CD14-positive monocyte (primary cell): ENCODE measurements at regions not wholly inside any gene's neighbourhood (a gene's known extent, or its start where the extent isn't known, plus 50 kb on each side); places are given as distances from the start of the nearest gene placed in this dataset.

Experiments
- DNase-seq, 3 donors: peaks; one replicate each; pipeline ENCODE4 v3.0.0-alpha.2; 2011 to 2022
- H2AFZ ChIP-seq: 2 replicates; pipeline ENCODE4 v1.6.0; 2012; ENCODE audit warnings: mild to moderate bottlenecking, low read depth, low read length, inconsistent platforms; ENCODE audit not compliant: insufficient read depth, poor library complexity, severe bottlenecking
- H3K27ac ChIP-seq, 2 donors: 1 replicate in 1 of 2; 2 replicates in 1 of 2; pipeline ENCODE4 v1.5.1; 2012 to 2013; ENCODE audit warnings: low read length in 2 of 2, control low read depth in 1 of 2, inconsistent platforms in 1 of 2, low read depth in 1 of 2, mild to moderate bottlenecking in 1 of 2
- H3K27me3 ChIP-seq, 2 donors: one replicate each; pipeline versions ENCODE4 v1.6.0 to v1.6.1; 2011 to 2013; ENCODE audit warnings: low read length in 2 of 2; ENCODE audit not compliant: control insufficient read depth in 2 of 2, insufficient read depth in 2 of 2
- H3K36me3 ChIP-seq, 2 donors: replicated peaks in 1 of 2; 1 replicate in 1 of 2; 2 replicates in 1 of 2; pipeline versions ENCODE4 v1.5.1 to v1.6.1; 2012 to 2013; ENCODE audit warnings: low read length in 2 of 2, control low read depth in 1 of 2, inconsistent platforms in 1 of 2, mild to moderate bottlenecking in 1 of 2; ENCODE audit not compliant: insufficient read depth in 2 of 2, control insufficient read depth in 1 of 2
- H3K4me1 ChIP-seq, 2 donors: 1 replicate in 1 of 2; 2 replicates in 1 of 2; pipeline versions ENCODE4 v1.5.1 to v1.6.1; 2012 to 2013; ENCODE audit warnings: low read length in 2 of 2, control low read depth in 1 of 2, inconsistent platforms in 1 of 2, mild to moderate bottlenecking in 1 of 2, moderate library complexity in 1 of 2; ENCODE audit not compliant: insufficient read depth in 2 of 2, control insufficient read depth in 1 of 2
- H3K4me2 ChIP-seq: replicated peaks from 2 replicates; pipeline ENCODE3; 2012; ENCODE audit warnings: low read length, moderate library complexity, mild to moderate bottlenecking; ENCODE audit not compliant: poor library complexity, severe bottlenecking; ENCODE audit errors: extremely low read depth
- H3K4me3 ChIP-seq, 3 experiments: fragments of 200-600 bp in 1 of 3; sonication (generic) in 1 of 3; replicated peaks in 1 of 3; 1 replicate in 2 of 3; 2 replicates in 1 of 3; pipeline ENCODE4 v1.5.1; 2011 to 2013; ENCODE audit warnings: low read length in 3 of 3, mild to moderate bottlenecking in 3 of 3, control low read depth in 2 of 3, low read depth in 2 of 3, inconsistent platforms in 1 of 3, moderate library complexity in 1 of 3
- H3K79me2 ChIP-seq: 2 replicates; pipeline ENCODE4 v1.6.0; 2012; ENCODE audit warnings: mild to moderate bottlenecking, control low read depth, inconsistent platforms, low read length, moderate library complexity; ENCODE audit not compliant: insufficient read depth
- H3K9ac ChIP-seq: 2 replicates; pipeline ENCODE4 v1.6.0; 2017; ENCODE audit warnings: low read length, mild to moderate bottlenecking; ENCODE audit not compliant: insufficient read depth, poor library complexity, severe bottlenecking
- H3K9me3 ChIP-seq, 2 donors: replicated peaks in 1 of 2; 1 replicate in 1 of 2; 2 replicates in 1 of 2; pipeline versions ENCODE4 v1.5.1 to v1.6.1; 2012 to 2013; ENCODE audit warnings: low read length in 2 of 2, control low read depth in 1 of 2; ENCODE audit not compliant: control insufficient read depth in 1 of 2, insufficient read depth in 1 of 2
- H4K20me1 ChIP-seq: 2 replicates; pipeline ENCODE4 v1.6.0; 2012; ENCODE audit warnings: mild to moderate bottlenecking, low read length, control low read depth, moderate library complexity; ENCODE audit not compliant: insufficient read depth
- H3K27ac Mint-ChIP-seq, 7 donors: one replicate each; pipeline ENCODE4 v1.8.0; 2020; ENCODE audit warnings: mild to moderate bottlenecking in 7 of 7, mixed read lengths in 7 of 7, moderate library complexity in 6 of 7, inconsistent platforms in 2 of 7
- H3K27me3 Mint-ChIP-seq, 3 donors: one replicate each; pipeline ENCODE4 v1.8.0; 2021 to 2022; ENCODE audit warnings: low read depth in 3 of 3, mild to moderate bottlenecking in 3 of 3, mixed read lengths in 3 of 3, moderate library complexity in 3 of 3, inconsistent platforms in 1 of 3
- H3K36me3 Mint-ChIP-seq, 2 donors: one replicate each; pipeline ENCODE4 v1.8.0; 2020; ENCODE audit warnings: mixed read lengths in 2 of 2, inconsistent platforms in 1 of 2, mild to moderate bottlenecking in 1 of 2
- H3K4me1 Mint-ChIP-seq: one replicate; pipeline ENCODE4 v1.8.0; 2020; ENCODE audit warnings: mild to moderate bottlenecking, mixed read lengths
- H3K4me3 Mint-ChIP-seq, 2 donors: one replicate each; pipeline ENCODE4 v1.8.0; 2020; ENCODE audit warnings: mild to moderate bottlenecking in 2 of 2, mixed read lengths in 2 of 2, moderate library complexity in 1 of 2
- H3K9me3 Mint-ChIP-seq, 7 donors: one replicate each; pipeline ENCODE4 v1.8.0; 2020 to 2022; ENCODE audit warnings: mixed read lengths in 7 of 7, mild to moderate bottlenecking in 6 of 7, moderate library complexity in 6 of 7, inconsistent platforms in 2 of 7
- WGBS: methylation state at CpG from one replicate; pipeline ENCODE4 v1.1.5; 2013; ENCODE audit warnings: missing lambda C conversion rate; ENCODE audit not compliant: insufficient coverage; 5-methylcytosine and 5-hydroxymethylcytosine counted together
- intact Hi-C, 2 donors: fragments of 100-400 bp; cut with micrococcal nuclease; formaldehyde crosslinking; loops; one replicate each; pipeline versions ENCODE4 v1.15.0 to v1.15.1; 2023
- TF ChIP-seq, protein P1 (sequence below): fragments of 200-600 bp; IDR thresholded peaks from one replicate; pipeline ENCODE4 v1.8.0; 2022; ENCODE audit warnings: antibody characterized with exemption, mild to moderate bottlenecking

DNA sequence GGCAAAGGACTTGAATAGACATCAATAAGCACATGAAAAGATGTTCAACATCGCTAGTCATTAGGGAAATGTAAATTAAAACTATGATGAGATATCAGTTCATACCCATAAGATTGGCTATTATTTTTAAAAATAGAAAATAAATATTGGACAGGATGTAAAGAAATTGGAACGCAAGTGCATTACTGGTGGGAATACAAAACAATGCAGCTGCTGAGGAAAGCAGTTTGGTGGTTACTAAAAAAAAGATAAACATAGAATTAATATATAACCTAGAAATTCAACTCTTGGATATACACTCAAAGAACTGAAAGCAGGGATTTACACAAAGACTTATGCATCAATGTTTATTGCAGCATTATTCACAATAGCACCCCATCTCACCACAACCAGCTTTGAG, 174.5 kb upstream of the NDUFV2 start:
- TF ChIP-seq, protein P1, sequence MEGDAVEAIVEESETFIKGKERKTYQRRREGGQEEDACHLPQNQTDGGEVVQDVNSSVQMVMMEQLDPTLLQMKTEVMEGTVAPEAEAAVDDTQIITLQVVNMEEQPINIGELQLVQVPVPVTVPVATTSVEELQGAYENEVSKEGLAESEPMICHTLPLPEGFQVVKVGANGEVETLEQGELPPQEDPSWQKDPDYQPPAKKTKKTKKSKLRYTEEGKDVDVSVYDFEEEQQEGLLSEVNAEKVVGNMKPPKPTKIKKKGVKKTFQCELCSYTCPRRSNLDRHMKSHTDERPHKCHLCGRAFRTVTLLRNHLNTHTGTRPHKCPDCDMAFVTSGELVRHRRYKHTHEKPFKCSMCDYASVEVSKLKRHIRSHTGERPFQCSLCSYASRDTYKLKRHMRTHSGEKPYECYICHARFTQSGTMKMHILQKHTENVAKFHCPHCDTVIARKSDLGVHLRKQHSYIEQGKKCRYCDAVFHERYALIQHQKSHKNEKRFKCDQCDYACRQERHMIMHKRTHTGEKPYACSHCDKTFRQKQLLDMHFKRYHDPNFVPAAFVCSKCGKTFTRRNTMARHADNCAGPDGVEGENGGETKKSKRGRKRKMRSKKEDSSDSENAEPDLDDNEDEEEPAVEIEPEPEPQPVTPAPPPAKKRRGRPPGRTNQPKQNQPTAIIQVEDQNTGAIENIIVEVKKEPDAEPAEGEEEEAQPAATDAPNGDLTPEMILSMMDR = no peak
- no CpG with 5 or more reads among the region's 2 CpGs for WGBS

DNA sequence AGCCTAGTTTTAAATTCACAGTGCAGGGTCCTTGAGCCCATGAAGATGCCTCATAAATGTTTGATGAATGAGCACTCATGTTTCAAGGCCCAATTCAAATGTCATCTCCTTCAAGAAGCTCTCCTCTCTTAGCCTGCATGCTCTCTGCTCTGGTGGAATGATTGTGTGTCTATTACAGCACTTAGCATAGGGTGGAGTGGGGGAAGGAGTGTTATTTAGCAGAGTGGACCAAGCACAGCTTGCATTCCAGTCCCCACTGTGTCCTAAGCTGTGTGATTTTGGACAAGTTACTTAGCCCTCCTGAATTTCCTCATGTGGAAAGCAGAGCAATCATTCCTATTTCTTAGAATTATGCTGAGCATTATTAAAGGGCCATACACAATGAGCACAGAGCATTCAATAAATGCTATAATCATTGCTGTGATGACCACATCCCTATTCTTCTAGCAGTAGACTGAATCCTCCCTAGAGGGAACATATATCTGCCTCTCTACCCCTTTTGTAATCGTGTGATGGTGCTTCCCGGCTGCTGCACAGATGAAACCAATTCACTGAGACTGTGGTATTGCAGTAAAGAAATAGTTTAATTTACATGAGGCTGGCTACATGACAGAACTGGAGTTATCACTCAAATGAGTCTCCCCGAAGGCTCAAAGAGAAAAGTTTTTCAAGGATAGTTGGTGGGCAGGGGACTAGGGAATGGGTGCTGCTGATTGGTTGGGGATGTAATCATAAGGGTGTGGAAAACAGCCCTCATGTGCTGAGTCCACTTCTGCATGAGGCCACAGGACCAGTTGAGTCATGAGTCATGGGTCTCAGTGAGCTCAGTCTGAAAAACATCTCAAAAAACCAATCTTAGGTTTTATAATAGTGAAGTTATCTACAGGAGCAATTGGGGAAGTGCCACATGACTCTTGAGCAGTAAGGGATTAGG, 173.4 kb upstream of the NDUFV2 start:
- Histone ChIP-seq H4K20me1 (no peaks in the 10 kb centered on the region), H3K36me3 (no peaks in the 10 kb centered on the region), H3K9ac (no peak overlapping the region), H3K4me1 (no peaks in the 10 kb centered on the region), H3K4me2 (no peak overlapping the region), H2AFZ (no peak overlapping the region), H3K27me3 (no peaks in the 10 kb centered on the region), H3K27ac (no peak overlapping the region), H3K9me3 (peaks cover 22 to 37% of the 10 kb centered on the region in 2 donors), H3K4me3 (no peak overlapping the region), H3K79me2 (no peaks in the 10 kb centered on the region)
- Mint-ChIP-seq H3K4me1 (no peaks in the 10 kb centered on the region), H3K27me3 (peaks cover 0 to 3% (median 3%) of the 10 kb centered on the region in 3 donors), H3K27ac (no peak overlapping the region), H3K9me3 (peaks cover 24 to 56% (median 35%) of the 10 kb centered on the region in 7 donors), H3K36me3 (no peaks in the 10 kb centered on the region), H3K4me3 (no peak overlapping the region)
- intact Hi-C loops = no loop called here
- DNase-seq = no peak
- WGBS = 100% methylated on average over 2 of the region's 3 CpGs
- TF ChIP-seq, protein P1 = no peak

More for the DNA sequence above, 174.5 kb upstream of the NDUFV2 start:
- no peak overlapping the region for H3K9ac ChIP-seq
- Mint-ChIP-seq H3K4me3 (no peak overlapping the region), H3K27me3 (peaks cover 0 to 3% (median 3%) of the 10 kb centered on the region in 3 donors), H3K27ac (no peak overlapping the region), H3K9me3 (peaks cover 22 to 51% (median 33%) of the 10 kb centered on the region in 7 donors), H3K36me3 (no peaks in the 10 kb centered on the region), H3K4me1 (no peaks in the 10 kb centered on the region)
- H3K36me3 ChIP-seq = no peaks in the 10 kb centered on the region
- no peaks in the 10 kb centered on the region for H4K20me1 ChIP-seq
- DNase-seq = no peak
- peaks cover 22 to 37% of the 10 kb centered on the region in 2 donors for H3K9me3 ChIP-seq
- H3K79me2 ChIP-seq = no peaks in the 10 kb centered on the region
- no peak overlapping the region for H3K4me2 ChIP-seq
- no peaks in the 10 kb centered on the region for H3K27me3 ChIP-seq
- no peak overlapping the region for H2AFZ ChIP-seq
- H3K4me1 ChIP-seq = no peaks in the 10 kb centered on the region
- H3K4me3 ChIP-seq = no peak overlapping the region
- intact Hi-C loops = no loop called here
- H3K27ac ChIP-seq = no peak overlapping the region
